ENCODE measurements at regions not wholly inside any gene's neighbourhood (a gene's known extent, or its start where the extent isn't known, plus 50 kb on each side); places are given as distances from the start of the nearest gene placed in this dataset.

- no peak for DNase-seq (ENCODE audit: extremely low read depth, low read depth, low spot score)
Measured at GRCh38 chr1:63169057-63169456, 153.3 kb upstream of the FOXD3 start.

DNA sequence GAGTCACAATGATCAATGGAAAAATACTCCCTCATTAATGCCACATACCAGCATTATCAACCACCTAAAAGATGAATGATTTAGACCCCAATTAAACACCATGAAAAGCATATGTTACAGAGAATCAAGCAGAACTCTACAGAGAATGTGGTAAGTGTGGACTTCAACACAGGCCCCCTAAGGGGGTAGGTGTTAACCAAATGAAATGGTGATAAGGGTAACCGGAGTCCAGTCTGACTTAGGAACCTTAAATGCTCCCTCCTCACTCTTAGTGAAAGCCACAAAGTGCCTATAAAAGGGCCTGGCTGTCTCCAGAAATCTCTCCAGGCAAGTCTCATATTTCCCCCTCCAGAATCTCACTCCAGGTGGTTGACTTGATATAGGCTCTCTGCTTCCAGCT is 149.2 kb upstream of the FOXD3 start:
- no peak for DNase-seq (ENCODE audit: extremely low read depth, low read depth, low spot score)

- no peak for DNase-seq (ENCODE audit: extremely low read depth, low read depth, low spot score)
Measured at GRCh38 chr1:63189677-63190076, 132.7 kb upstream of the FOXD3 start.

GRCh38 chr1:63190171-63190570 is 132.2 kb upstream of the FOXD3 start:
- no peak for DNase-seq (ENCODE audit: extremely low read depth, low read depth, low spot score)

DNA sequence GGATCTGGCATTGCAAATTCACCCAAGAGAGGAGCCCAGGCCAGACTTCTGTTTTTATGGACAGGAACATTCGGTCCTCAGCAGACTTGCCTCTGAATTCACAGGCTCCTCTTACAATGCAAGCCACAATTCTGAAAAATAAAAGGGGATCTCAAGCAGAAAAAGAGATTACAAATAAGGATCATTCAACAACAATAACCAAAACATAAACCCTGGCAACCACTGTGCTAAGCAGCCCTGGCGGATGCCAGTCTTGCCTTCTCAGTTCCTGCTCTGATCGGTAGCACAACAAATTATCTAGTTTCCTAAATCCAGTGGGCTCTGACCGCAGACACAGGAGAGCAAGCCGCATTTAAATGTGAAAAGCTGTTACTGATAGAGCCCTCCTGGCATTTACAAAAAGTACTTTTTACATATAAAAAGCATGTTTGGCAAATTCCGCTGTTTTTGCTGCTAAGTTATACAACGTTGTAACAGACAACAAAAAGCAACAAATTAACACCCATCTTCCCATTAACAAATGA is 123.4 kb upstream of the FOXD3 start:
- no peak for DNase-seq (ENCODE audit: extremely low read depth, low read depth, low spot score)

- no peak for DNase-seq (ENCODE audit: extremely low read depth, low read depth, low spot score)
Measured at GRCh38 chr1:63199706-63200335, 122.5 kb upstream of the FOXD3 start.

DNA sequence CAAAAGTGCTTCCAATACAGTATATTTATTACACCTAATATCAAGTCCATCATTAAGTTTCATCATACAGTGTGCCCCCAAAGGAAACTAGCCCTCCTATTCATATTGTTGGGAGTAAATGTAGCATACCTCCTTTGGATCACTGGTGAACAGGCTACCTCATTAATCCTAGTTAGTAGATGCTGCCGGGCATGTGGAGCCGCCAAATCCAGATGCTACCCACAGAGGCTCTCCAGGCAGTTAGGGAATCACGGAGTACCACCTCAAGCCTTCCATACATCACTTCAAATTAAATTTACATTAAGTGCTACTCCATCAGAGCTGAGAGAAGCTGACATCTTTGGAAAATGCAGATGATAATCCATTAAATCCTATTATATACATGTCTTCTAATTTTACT is 121.7 kb upstream of the FOXD3 start:
- no peak for DNase-seq (ENCODE audit: extremely low read depth, low read depth, low spot score)

- no peak for DNase-seq (ENCODE audit: extremely low read depth, low read depth, low spot score)
Measured at GRCh38 chr1:63203641-63204040, 118.7 kb upstream of the FOXD3 start.

DNA sequence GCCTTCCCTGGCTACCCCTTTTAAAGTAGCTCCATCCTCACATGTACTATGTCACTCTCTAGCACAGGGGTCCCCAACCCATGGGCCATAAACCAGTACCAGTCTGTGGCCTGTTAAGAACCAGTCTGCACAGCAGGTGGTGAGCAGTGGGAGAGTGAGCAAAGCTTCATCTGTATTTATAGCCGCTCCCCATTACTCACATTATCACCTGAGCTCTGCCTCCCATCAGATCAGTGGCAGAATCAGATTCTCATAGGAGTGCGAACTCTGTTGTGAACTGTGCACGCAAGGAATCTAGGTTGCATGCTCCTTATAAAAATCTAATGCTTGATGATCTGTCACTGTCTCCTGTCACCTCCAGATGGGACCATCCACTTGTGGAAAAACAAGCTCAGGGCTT is 116.6 kb upstream of the FOXD3 start:
- no peak for DNase-seq (ENCODE audit: extremely low read depth, low read depth, low spot score)

GRCh38 chr1:63214553-63214952 is 107.8 kb upstream of the FOXD3 start:
- no peak for DNase-seq (ENCODE audit: extremely low read depth, low read depth, low spot score)

DNA sequence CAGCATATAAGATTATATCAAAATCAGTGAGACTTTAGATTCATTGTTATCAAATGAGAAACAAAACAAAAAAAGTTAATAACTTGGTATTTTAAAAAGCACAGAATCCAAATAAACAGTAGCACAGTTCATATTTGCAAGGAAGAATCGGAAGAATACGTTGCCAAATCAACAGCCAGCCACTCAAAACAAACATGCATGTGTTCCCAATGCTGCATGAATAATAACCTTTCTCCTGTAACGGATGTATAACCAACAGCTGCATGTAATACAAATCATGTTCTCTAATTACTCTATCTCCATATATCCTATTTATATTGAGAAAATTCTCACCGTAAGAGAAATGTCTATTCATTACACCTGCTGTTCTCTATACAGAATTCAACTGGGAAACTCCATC is 98.9 kb upstream of the FOXD3 start:
- no peak for DNase-seq (ENCODE audit: extremely low read depth, low read depth, low spot score)

GRCh38 chr1:63230722-63231121 is 91.6 kb upstream of the FOXD3 start:
- DNase-seq (ENCODE audit: extremely low read depth, low read depth, low spot score) = no peak

- no peak for DNase-seq (ENCODE audit: extremely low read depth, low read depth, low spot score)
Measured at GRCh38 chr1:63238721-63239120, 83.6 kb upstream of the FOXD3 start.

GRCh38 chr1:63245186-63245585 is 77.2 kb upstream of the FOXD3 start:
- no peak for DNase-seq (ENCODE audit: extremely low read depth, low read depth, low spot score)

DNA sequence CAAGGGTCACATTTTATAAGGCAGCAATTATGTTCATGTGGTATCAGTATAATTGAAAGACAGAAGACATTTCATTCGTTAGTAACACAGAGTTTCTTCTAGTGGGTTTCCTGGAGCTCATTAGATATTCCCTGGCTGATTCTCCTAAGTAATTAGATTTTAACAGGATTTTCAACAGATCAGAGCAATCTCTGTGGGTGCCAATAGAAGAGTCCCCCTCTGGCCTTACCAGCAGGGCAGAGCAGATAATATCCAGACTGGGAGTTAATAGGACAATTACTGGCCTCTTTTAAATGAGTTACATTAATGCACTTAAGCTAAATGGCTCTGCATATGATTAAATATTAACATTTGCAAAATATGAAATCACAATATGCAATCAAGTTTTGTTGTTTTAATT is 74.2 kb upstream of the FOXD3 start:
- DNase-seq (ENCODE audit: extremely low read depth, low read depth, low spot score) = no peak

- no peak for DNase-seq (ENCODE audit: extremely low read depth, low read depth, low spot score)
Measured at GRCh38 chr1:63255153-63255552, 67.2 kb upstream of the FOXD3 start.

- DNase-seq (ENCODE audit: extremely low read depth, low read depth, low spot score) = no peak
Measured at GRCh38 chr1:63261736-63262458, 60.5 kb upstream of the FOXD3 start.

DNA sequence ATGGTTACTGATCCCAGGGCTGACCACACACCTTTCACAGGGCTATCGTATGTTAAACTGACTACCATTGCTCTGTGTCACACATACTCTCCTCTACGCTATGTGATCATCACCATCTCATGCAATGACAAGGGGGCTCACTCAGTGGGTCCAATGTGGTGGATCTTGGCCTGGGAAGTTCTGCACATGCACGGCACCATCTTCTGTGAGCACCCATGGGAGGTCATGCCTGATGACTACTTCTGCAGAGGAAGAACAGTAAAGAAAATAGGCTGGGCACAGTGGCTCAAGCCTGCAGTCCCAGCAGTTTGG is 60.0 kb upstream of the FOXD3 start:
- DNase-seq (ENCODE audit: extremely low read depth, low read depth, low spot score) = no peak

DNA sequence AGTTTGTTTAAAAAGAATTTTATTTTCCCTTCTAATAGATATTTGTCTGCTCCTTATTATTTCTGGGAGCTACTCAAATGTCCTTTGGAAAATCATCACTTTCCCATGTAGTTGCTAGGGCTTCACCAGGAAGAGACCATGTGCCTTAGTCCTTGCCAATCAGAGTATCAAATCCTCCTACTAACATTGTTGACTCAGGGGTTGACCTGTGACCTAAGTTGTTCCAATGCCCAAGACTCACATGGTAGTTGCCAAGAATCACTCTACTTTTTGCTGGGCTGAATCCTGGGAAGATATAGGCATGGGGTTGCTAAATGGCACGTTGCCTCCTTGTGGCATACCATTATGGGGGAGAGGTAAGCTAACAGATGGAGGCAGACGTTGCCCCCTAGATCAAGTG is 58.2 kb upstream of the FOXD3 start:
- no peak for DNase-seq (ENCODE audit: extremely low read depth, low read depth, low spot score)

GRCh38 chr1:63266857-63267256 is 55.5 kb upstream of the FOXD3 start:
- DNase-seq (ENCODE audit: extremely low read depth, low read depth, low spot score) = no peak

DNA sequence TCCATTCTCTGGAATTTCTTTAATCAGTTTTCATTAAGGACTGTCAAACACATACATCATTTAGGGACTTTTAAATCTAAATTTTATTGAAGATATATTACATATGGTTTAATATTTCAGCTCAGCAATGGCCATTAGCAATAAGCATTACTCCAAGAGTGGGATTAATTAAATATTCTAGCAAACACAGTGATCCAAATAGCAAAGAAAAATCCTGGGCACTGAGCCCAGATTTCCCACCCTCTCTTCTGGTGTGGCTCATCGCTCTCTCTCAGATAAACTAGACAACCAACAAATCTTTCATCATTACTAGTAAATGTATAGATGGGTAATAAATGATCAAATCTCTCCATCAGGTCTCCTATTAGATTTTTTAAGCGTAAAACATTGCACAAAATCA is 53.5 kb upstream of the FOXD3 start:
- no peak for DNase-seq (ENCODE audit: extremely low read depth, low read depth, low spot score)

DNA sequence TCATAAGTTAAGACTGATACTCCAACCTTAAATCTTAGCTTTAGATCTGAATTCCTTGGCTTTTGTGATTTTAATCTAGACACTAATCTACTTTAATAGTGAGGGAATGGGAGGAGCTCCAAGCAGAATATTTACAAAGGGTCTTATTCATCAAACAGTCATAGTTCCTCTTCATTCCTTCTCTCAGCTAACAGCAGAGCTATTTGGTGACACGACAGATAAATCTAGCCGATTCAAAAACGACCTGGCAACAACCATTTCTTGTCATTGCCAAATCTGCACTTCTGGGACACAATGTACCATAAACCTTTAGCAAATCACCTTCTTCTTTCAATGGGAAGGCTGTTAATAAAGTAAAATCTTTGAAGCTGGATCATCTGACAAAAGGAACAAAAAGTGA is 52.8 kb upstream of the FOXD3 start:
- DNase-seq (ENCODE audit: extremely low read depth, low read depth, low spot score) = no peak

Measured in glomerular endothelial cell (primary cell).